IMR-90 (cell line): ENCODE measurements at regions not wholly inside any gene's neighbourhood (a gene's known extent, or its start where the extent isn't known, plus 50 kb on each side); places are given as distances from the start of the nearest gene placed in this dataset.

Source experiments
- POLR2A ChIP-seq: IDR thresholded peaks from 2 replicates; pipeline ENCODE4 v1.6.1; 2012; ENCODE audit warnings: mild to moderate bottlenecking, low read depth, low read length
- TF ChIP-seq, protein P1 (sequence below): conservative IDR thresholded peaks from 2 replicates; pipeline ENCODE4 v1.5.1; 2012; ENCODE audit warnings: mild to moderate bottlenecking, low read depth, low read length, improper control_type of control experiment
- TF ChIP-seq, protein P2 (sequence below): fragments of 150-350 bp; IDR thresholded peaks from 2 replicates; pipeline ENCODE4 v1.6.1; 2017; ENCODE audit warnings: mild to moderate bottlenecking, antibody characterized with exemption, low read length, low read depth

GRCh38 chr13:79126706-79127105 lies 279.3 kb downstream of the RBM26 start:
- TF ChIP-seq, protein P1, sequence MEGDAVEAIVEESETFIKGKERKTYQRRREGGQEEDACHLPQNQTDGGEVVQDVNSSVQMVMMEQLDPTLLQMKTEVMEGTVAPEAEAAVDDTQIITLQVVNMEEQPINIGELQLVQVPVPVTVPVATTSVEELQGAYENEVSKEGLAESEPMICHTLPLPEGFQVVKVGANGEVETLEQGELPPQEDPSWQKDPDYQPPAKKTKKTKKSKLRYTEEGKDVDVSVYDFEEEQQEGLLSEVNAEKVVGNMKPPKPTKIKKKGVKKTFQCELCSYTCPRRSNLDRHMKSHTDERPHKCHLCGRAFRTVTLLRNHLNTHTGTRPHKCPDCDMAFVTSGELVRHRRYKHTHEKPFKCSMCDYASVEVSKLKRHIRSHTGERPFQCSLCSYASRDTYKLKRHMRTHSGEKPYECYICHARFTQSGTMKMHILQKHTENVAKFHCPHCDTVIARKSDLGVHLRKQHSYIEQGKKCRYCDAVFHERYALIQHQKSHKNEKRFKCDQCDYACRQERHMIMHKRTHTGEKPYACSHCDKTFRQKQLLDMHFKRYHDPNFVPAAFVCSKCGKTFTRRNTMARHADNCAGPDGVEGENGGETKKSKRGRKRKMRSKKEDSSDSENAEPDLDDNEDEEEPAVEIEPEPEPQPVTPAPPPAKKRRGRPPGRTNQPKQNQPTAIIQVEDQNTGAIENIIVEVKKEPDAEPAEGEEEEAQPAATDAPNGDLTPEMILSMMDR: no peak
- TF ChIP-seq, protein P2, sequence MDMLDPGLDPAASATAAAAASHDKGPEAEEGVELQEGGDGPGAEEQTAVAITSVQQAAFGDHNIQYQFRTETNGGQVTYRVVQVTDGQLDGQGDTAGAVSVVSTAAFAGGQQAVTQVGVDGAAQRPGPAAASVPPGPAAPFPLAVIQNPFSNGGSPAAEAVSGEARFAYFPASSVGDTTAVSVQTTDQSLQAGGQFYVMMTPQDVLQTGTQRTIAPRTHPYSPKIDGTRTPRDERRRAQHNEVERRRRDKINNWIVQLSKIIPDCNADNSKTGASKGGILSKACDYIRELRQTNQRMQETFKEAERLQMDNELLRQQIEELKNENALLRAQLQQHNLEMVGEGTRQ: no peak
- TF ChIP-seq POLR2A: no peak
